Upper lobe of left lung (tissue), 6 donors: ENCODE measurements at regions not wholly inside any gene's neighbourhood (a gene's known extent, or its start where the extent isn't known, plus 50 kb on each side); places are given as distances from the start of the nearest gene placed in this dataset.

Source experiments
- ATAC-seq, 2 donors: fragments of 200-7000 bp; cut with Tn5 transposase; one replicate each; pipeline ENCODE4 v1.9.1; 2022; ENCODE audit warnings: mild to moderate bottlenecking in 2 of 2, moderate library complexity in 2 of 2; ENCODE audit not compliant: low FRiP score in 2 of 2
- DNase-seq, 2 donors: peaks; one replicate each; pipeline ENCODE4 v3.0.0-alpha.2; 2019 to 2020
- H3K27ac ChIP-seq, 4 donors: fragments of 200-600 bp; sonication (generic); one replicate each; pipeline ENCODE4 v1.5.1; 2016 to 2019
- H3K27me3 ChIP-seq, 4 donors: fragments of 200-600 bp; sonication (generic); one replicate each; pipeline ENCODE4 v1.5.1; 2017 to 2019
- H3K36me3 ChIP-seq, 4 donors: fragments of 200-600 bp; sonication (generic); one replicate each; pipeline ENCODE4 v1.5.1; 2016 to 2019
- H3K4me1 ChIP-seq, 4 donors: fragments of 200-600 bp; sonication (generic); one replicate each; pipeline ENCODE4 v1.5.1; 2018 to 2019
- H3K4me3 ChIP-seq, 4 donors: fragments of 200-600 bp; sonication (generic); one replicate each; pipeline ENCODE4 v1.5.1; 2017 to 2019; ENCODE audit warnings: mild to moderate bottlenecking in 2 of 4, moderate library complexity in 1 of 4
- H3K9me3 ChIP-seq, 4 donors: fragments of 200-600 bp; sonication (generic); one replicate each; pipeline ENCODE4 v1.5.1; 2018 to 2019
- CTCF ChIP-seq, 6 experiments: fragments of 450-650 bp in 4 of 6; fragments of 200-600 bp in 2 of 6; sonication (generic) in 2 of 6; IDR thresholded peaks; one replicate each; pipeline ENCODE4 v1.5.1; 2016 to 2019; ENCODE audit warnings: antibody characterized with exemption in 6 of 6
- EP300 ChIP-seq, 4 donors: sonication (generic); formaldehyde crosslinking; IDR thresholded peaks; one replicate each; pipeline ENCODE4 v1.5.1; 2017; ENCODE audit warnings: antibody characterized with exemption in 4 of 4, control low read depth in 2 of 4
- POLR2A ChIP-seq, 4 donors: fragments of 450-650 bp; IDR thresholded peaks; one replicate each; pipeline ENCODE4 v1.5.1; 2016 to 2017; ENCODE audit warnings: antibody characterized with exemption in 4 of 4, mild to moderate bottlenecking in 2 of 4
- POLR2AphosphoS5 ChIP-seq, 2 donors: sonication (generic); formaldehyde crosslinking; IDR thresholded peaks; one replicate each; pipeline ENCODE4 v1.5.1; 2017; ENCODE audit warnings: antibody characterized with exemption in 2 of 2
- WGBS, 2 donors: methylation state at CpG; one replicate each; pipeline ENCODE4 v1.1.5; 2017 to 2018; 5-methylcytosine and 5-hydroxymethylcytosine counted together
- donor health status: DM: no; HTN: no; CAD: no; lungs with moderate emphysema.
- donor health status: DM: no; HTN: yes; CAD: no; lungs with severe emphysema.

- Histone ChIP-seq H3K36me3 (no peaks in the 10 kb centered on the region), H3K4me1 (no peaks in the 10 kb centered on the region), H3K4me3 (no peak overlapping the region), H3K27ac (no peak overlapping the region), H3K27me3 (no peaks in the 10 kb centered on the region), H3K9me3 (no peaks in the 10 kb centered on the region)
- DNase-seq (no peak), ATAC-seq (no peak)
- WGBS, 2 donors: 90 to 96% methylated on average over 3 of the region's 3 CpGs
- TF ChIP-seq EP300 (IDR thresholded peaks at IDR 0.05) (no peak), POLR2AphosphoS5 (IDR thresholded peaks at IDR 0.05) (no peak), POLR2A (IDR thresholded peaks at IDR 0.05) (no peak), CTCF (IDR thresholded peaks at IDR 0.05) (no peak)
Observed at GRCh38 chr1:60994369-60994768, 88.0 kb upstream of the NFIA start.

GRCh38 chr1:60992165-60992564 is 90.2 kb upstream of the NFIA start:
- TF ChIP-seq CTCF (IDR thresholded peaks at IDR 0.05): no peak
- H3K27ac ChIP-seq: no peak overlapping the region
- H3K4me3 ChIP-seq: no peak overlapping the region
- DNase-seq (no peak), ATAC-seq (no peak)
- H3K9me3 ChIP-seq: no peaks in the 10 kb centered on the region
- no peaks in the 10 kb centered on the region for H3K4me1 ChIP-seq
- WGBS, 2 donors: 72 to 81% methylated on average over 1 of the region's 1 CpG
- H3K36me3 ChIP-seq: no peaks in the 10 kb centered on the region
- no peaks in the 10 kb centered on the region for H3K27me3 ChIP-seq

- Histone ChIP-seq H3K4me1 (no peaks in the 10 kb centered on the region), H3K27ac (no peak overlapping the region), H3K9me3 (no peaks in the 10 kb centered on the region), H3K27me3 (no peaks in the 10 kb centered on the region), H3K36me3 (no peaks in the 10 kb centered on the region), H3K4me3 (no peak overlapping the region)
- DNase-seq (no peak), ATAC-seq (no peak)
- no peak for TF ChIP-seq EP300 (IDR thresholded peaks at IDR 0.05)
- TF ChIP-seq POLR2A (IDR thresholded peaks at IDR 0.05): no peak
- TF ChIP-seq POLR2AphosphoS5 (IDR thresholded peaks at IDR 0.05): no peak
- no peak for TF ChIP-seq CTCF (IDR thresholded peaks at IDR 0.05)
- WGBS, 2 donors: 78 to 85% methylated on average over 8 of the region's 8 CpGs
Observed at GRCh38 chr1:60990714-60991090, 91.7 kb upstream of the NFIA start.

- Histone ChIP-seq H3K4me3 (no peak overlapping the region), H3K4me1 (no peaks in the 10 kb centered on the region), H3K27ac (no peak overlapping the region), H3K27me3 (no peaks in the 10 kb centered on the region), H3K36me3 (no peaks in the 10 kb centered on the region), H3K9me3 (no peaks in the 10 kb centered on the region)
- ATAC-seq (peak; percentile 41 to 76), DNase-seq (no peak)
- TF ChIP-seq CTCF (IDR thresholded peaks at IDR 0.05): no peak
- TF ChIP-seq EP300 (IDR thresholded peaks at IDR 0.05): no peak
- no peak for TF ChIP-seq POLR2AphosphoS5 (IDR thresholded peaks at IDR 0.05)
- no peak for TF ChIP-seq POLR2A (IDR thresholded peaks at IDR 0.05)
- 45 to 46% methylated on average over 7 of the region's 7 CpGs for WGBS, 2 donors
Observed at GRCh38 chr1:60989749-60990713, 92.3 kb upstream of the NFIA start.

GRCh38 chr1:60988891-60989290 is 93.5 kb upstream of the NFIA start:
- H3K36me3 ChIP-seq: no peaks in the 10 kb centered on the region
- H3K27ac ChIP-seq: no peak overlapping the region
- H3K4me1 ChIP-seq: no peaks in the 10 kb centered on the region
- TF ChIP-seq EP300 (IDR thresholded peaks at IDR 0.05): no peak
- DNase-seq: no peak
- ATAC-seq: no peak
- WGBS, 2 donors: 67 to 78% methylated on average over 2 of the region's 2 CpGs
- H3K9me3 ChIP-seq: no peaks in the 10 kb centered on the region
- no peak overlapping the region for H3K4me3 ChIP-seq
- H3K27me3 ChIP-seq: no peaks in the 10 kb centered on the region
